Prostate gland (tissue), 2 donors: ENCODE measurements at regions not wholly inside any gene's neighbourhood (a gene's known extent, or its start where the extent isn't known, plus 50 kb on each side); places are given as distances from the start of the nearest gene placed in this dataset.
A peak's percentile ranks its signal among the peaks of the same experiment; 100 is the strongest.

Experiments
- CTCF ChIP-seq, 4 experiments: fragments of 200-600 bp in 2 of 4; fragments of 450-650 bp in 2 of 4; sonication (generic) in 2 of 4; IDR thresholded peaks; 1 replicate in 3 of 4; 2 replicates in 1 of 4; pipeline ENCODE4 v1.5.1; 2016 to 2019; ENCODE audit warnings: antibody characterized with exemption in 4 of 4, mild to moderate bottlenecking in 2 of 4, moderate library complexity in 2 of 4
- POLR2A ChIP-seq: fragments of 450-650 bp; IDR thresholded peaks from one replicate; pipeline ENCODE4 v1.6.1; 2016; ENCODE audit warnings: antibody characterized with exemption, mild to moderate bottlenecking
- POLR2AphosphoS5 ChIP-seq: sonication (generic); formaldehyde crosslinking; IDR thresholded peaks from one replicate; pipeline ENCODE4 v1.6.1; 2017; ENCODE audit warnings: antibody characterized with exemption

- TF ChIP-seq CTCF (IDR thresholded peaks at IDR 0.05) = no peak
- TF ChIP-seq POLR2AphosphoS5 = peak; percentile 85
- no peak for TF ChIP-seq POLR2A
Measured at GRCh38 chr1:168907053-168907452, 178.0 kb upstream of the DPT start.
